NCI-H146 treated with DMSO at 0.1 percent for 48 hours (cell line): ENCODE measurements at regions not wholly inside any gene's neighbourhood (a gene's known extent, or its start where the extent isn't known, plus 50 kb on each side); places are given as distances from the start of the nearest gene placed in this dataset.

ENCODE experiments used
- DNase-seq: peaks from one replicate; lab custom pipeline; 2025; ENCODE audit not compliant: unreplicated experiment; lab: John Stamatoyannopoulos, UW

DNA sequence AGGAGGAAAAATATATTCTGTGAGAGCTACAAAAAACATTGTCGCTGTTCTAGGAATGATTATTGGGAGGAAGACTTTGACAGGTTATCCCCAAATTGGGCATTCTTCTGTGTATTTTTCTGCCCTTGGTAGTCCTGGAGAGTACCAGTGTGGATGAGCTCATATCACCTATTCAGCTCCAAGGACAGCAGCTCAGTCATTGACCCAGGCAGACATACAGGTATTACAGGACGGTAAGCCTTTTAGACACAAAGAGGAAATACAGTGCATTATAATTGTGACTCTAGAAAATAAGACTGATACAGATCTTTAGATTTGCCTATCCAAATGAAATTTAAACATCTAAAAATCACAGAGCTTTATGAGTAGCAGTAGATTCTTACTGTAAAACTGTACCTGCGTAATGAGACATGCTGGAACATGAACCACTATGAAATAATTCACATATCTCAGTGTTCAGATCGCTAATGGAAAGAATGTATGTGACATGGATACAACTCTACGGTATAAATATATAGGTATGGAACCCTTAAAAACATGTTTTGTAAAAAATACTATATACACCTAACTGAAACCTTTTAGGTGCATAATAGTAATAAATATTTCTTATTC is 56.0 kb downstream of the PLK2 start:
- DNase-seq = no peak

DNA sequence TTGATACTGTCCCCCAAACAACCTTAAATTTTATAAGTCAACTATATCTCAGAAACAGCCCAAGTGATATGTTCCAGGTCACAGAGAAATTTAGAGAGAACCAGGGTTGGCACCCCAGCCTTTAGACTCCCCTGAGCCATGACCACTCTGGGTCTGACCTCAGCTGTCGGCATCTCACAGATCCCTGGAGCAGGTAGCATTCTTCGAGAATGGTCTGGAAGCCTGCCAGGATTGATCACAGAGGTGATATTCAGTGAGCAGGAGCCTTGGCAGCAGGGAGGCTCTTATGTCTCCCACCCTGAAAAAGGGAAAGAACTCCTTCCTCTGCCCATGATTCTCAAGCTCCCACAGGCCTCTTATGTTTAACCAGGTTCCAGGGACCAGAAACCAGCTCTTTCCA is 58.2 kb downstream of the PLK2 start:
- DNase-seq = no peak

DNA sequence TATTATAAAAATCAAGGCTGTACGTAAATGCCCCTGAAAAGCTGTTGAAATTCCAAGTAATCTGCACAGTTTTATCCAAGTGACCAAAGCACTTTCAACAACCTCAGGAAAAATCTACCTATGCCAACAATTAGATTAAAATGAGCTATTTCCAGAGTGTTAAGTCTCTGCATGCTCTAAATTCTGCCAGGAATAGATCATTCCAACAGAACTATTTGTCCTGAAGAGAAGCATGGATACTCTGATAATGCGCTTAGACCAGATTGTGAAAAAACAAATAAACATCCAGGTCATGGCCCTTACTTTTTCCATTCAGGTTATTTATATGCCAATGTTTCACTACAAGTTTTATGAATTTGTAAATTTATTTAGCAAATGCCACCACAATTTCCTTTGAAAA is 59.1 kb downstream of the PLK2 start:
- no peak for DNase-seq

DNA sequence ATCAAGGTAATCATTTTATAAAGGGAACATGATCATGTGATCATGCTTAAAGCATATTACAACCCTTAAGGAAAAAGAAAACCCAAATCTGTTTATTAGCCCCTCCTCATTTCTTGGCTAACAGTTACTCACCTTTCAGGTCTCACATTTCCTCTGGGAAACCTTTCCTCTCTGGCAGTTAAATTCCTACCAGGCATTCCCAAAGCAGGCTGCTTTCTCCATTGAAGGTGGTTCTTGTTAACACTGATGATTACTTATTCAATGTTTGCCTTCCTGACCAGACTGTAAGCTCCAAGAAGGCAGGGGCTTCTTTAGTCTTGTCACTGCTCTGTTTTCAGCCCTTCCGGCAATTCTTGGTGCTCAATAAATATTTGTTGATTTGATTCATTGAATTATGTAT is 59.9 kb downstream of the PLK2 start:
- DNase-seq = no peak

DNA sequence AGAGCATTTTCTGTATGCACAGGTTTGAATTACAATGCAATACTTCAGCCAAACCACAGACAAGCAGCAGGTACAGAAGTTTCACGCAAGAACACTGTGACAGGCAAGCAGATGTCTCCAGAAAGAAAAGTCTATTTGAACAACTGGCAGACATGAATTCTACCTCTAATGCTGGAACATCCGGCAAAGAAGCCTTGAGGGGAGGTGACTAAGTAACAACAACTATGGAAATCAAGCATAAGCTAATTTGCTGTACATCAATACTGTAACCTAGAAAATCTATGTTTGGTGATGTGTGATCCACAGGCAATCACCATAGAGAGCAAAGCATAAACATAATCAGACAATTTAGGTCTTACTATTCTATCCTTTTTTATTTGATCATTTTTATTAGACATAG is 65.5 kb downstream of the PLK2 start:
- DNase-seq = no peak

DNA sequence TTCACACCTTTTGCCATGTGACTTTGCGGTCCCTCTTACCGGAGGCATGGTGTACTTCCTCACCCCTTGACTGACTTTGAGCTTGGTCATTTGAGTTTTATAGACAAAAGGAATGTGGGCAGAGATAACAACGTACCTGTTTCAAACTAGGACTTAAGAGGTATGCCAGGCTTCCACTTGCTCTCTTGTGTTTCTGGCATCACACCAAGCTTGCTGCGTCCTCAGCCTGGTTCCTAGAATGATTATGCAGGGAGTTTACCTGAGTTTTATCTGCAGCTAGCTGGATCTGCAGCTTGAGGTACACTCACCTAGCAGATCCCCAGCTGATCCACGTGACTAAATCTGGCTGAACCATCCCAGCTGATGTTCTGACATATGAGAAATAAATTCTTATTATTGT is 66.2 kb downstream of the PLK2 start:
- no peak for DNase-seq

DNA sequence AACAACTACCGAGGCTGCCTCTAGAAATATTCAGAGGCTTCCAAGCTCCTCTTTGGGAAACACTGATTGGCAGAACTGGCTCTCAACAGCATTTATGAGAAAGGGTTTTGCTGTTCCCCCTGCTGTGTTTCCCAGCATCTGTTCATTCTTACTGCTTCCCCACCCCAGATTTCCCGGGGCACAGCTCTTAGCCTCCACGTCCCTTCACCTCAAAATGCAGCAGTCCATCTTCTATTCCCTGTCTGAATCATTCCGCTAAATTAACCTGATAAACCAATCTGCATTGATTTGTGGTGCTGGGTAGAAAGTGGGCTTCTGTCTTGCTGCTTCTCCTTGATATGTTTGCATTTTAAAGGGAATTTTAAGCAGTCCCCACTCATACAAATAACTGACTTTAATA is 67.4 kb downstream of the PLK2 start:
- no peak for DNase-seq

DNA sequence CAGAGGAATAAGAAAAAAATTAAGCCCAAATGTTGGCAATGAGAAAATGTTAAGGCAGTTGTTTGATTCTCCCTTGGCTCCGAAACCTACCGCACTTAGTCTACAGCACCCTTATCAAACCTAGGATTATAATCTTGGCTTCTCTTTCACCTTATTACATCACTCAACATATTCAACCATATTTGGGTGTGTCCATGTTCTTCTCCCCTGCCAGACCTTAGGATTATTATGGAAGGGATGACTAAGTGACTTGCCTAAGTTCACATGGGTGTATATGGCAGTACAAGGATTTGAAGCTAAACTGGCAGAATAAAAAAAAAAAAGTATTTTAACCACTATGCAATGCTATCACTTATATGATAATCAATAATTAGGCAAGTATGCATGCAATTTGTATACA is 76.4 kb downstream of the PLK2 start:
- DNase-seq = no peak

DNA sequence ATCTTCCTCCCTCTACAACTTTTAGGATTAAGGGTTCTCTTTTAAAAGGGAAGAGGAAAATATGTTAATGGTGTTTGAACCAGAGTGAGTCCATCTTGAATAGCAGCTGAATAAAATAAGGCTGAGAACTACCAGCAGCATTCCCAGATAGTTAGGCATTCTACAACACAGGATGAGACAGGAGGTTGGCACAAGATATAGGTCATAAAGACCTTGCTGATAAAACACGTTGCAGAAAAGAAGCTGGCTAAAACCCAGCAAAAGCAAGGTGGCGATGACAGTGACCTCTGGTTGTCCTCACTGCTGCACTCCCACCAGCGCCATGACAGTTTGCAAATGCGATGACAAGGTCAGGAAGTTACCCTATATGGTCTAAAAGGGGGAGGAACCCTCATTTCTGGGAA is 77.8 kb downstream of the PLK2 start:
- DNase-seq = no peak

DNA sequence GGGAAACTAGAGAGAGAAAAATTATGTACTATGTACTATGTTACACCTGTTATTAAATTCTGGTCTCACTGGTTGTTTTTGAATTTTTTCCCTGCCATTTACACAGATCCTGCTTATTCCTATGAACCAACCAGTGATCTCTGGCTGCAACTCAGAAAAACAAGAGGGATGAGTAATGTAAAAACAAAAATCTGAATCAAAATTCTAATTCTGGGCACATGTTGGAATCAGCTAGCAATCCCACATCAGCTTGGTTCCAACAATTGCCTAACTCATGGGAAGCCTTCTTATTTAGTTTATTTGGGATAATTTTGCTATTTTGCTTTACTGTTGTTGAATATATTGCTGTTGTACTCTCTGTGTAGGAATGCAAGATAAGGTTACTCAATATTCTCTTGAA is 78.3 kb downstream of the PLK2 start:
- DNase-seq = no peak

DNA sequence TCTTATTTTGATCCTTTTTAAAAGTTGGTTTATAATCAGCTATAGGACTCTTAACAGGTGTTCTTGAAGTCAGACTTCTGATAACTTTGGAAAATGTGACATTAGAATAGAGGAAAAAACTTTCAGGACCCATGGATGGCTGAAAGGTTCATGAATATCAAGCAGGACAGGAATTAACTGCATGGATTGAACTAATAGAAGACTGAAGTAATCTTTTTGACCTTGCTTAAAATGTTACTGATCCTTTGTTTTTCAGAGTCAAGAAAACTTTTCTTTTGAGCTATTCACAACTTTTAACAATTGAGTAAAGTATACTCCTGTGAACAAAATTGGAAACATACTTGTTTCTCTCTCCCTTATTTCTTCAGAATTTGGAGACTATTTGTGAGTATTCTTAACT is 79.2 kb downstream of the PLK2 start:
- DNase-seq = no peak

DNA sequence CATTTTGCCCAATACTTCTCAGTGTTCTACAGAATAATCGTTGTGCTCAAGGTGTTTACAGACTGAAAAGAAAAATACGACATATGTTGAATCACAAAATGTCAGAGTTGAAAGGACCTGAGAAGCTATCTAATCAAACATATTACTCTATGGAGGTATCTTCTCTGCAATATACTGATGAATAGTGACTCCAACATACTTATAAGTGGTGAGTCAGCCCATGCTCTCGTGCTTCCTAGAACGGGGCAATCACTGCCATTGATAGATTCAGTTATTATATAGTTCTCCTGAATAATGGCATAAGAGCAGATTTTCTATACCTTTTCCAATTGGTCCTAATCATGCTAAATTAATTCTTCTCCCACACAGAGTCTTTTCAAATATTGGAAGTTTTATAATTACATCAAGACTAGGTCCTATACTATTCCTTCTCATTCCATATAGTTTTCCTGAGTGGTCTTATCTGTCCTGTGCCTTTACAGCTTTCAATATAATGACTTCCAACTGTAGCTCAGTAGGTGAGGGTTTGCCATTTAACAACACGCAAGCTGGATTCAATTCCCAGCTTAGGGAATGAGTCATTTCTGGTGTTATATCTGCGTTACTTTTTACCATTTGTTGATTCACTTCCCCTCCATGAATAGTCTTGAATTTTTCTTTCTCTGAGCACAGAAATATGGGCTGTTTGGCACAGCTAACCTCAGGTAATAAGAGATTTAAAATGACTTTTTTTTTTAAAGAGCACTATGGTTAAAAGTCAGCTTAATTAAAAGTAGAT is 81.1 kb downstream of the PLK2 start:
- no peak for DNase-seq

DNA sequence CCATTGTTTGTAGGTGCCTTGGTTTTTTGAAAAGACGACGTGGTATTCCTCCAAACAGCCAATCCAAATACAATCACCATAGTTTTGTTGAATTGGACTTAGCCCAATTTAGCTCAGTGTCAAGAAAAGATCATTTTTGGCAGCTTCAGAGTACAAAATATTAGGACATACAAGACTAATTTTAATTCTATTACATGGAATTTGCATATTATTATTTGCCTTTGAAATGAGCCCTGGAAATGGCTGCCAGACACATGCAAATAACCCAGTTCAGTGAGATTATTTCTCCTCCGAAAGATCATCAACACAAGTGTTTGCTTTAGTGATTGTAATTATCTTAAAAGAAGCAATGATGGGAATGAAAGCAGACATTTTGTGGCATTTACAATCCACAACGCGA is 89.3 kb downstream of the PLK2 start:
- DNase-seq = no peak

DNA sequence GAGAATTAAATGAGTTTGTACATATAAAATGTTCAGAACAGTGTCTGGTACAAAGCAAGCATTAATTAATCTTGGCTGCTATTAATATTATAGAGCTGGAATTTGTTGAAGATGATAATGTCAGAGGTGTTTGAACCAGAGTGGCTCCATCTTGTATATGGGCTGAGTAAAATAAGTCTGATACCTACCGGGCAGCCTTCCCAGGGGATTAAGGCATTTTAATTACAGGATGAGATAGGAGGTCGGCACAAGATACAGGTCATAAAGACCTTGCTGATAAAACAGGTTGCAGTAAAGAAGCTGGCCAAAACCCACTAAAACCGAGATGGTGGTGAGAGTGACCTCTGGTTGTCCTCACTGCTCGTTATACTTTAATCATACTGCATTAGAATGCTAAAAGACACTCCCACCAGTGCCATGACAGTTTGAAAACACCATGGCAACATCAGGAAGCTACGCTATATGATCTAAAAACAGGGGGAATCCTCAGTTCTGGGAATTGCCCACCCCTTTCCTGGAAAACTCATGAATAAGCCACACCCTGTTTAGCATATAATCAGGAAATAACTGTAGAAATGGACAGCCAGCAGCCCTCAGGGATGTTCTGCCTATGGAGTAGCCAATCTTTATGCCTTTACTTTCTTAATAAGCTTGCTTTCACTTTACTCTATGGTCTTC is 90.2 kb downstream of the PLK2 start:
- DNase-seq = no peak

DNA sequence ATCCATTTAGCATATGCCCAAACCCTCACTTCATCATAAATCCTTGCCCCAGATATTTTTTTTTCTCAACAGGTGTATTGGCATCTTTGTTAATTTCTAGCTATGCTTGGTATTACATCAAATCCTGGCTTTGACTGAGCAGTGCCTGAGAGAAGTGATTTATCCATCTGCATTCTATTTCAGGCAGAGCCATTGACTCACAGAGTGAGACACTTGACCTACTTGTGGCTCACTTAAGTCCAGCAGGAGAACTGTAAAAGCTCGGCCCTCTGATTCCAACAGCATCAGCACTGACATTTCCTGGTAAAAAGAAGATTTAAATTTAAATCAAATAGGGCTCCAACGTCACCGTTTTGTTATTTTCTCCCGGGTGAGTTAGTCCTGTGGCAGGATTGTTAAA is 93.4 kb downstream of the PLK2 start:
- DNase-seq = no peak

DNA sequence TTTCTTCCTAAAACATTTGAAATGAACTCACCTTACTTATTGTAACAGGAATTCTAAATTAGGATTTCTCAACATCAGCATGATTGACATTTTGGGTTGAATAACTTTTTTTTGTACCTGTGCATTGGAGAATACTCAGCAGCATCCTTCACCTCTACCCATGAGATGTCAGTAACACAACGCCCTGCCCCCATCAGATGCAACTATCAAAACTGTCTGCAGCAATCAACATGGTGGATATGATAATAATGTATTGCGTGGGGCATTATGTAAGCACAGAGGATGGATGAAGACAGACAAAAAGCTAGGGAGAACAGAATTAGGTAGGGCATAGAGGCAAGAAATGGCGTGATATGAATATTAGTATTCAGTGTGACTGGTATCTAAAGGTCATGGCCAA is 94.1 kb downstream of the PLK2 start:
- DNase-seq = no peak

DNA sequence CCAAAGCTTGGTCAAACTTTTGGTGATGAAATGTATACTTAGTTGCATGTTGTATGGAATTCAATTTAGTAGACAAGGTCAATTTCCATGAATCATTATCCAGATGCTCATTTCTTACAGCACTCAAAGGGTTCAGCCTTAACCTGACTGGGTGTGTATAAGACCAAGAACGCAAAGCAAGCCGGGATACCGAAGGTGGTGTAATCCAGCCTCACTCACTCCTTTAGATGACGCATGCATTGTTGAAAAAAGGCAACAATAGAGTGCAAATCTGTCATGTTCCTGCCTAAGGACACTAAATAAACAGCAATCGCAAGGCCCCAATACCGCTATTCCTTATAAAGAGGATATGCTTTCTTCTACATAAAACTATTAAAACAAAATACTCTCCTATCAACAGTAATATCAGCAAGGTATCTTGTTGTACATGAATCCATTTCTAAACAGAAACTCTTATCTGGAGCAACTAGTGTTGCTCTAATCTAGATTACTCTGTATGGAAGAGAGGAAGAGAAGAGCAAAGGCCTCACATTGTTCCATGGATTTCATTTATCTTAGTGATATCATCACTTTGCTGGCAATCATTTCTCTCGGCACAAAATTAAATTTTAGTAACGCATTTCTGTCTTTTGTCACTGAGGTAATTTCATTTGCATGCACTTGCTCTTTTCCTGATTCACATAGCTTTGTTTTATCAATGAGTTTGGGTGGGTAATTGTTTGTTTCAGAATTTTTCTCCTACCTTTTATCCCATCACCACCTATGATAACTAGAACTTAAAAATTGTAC is 96.2 kb downstream of the PLK2 start:
- no peak for DNase-seq

DNA sequence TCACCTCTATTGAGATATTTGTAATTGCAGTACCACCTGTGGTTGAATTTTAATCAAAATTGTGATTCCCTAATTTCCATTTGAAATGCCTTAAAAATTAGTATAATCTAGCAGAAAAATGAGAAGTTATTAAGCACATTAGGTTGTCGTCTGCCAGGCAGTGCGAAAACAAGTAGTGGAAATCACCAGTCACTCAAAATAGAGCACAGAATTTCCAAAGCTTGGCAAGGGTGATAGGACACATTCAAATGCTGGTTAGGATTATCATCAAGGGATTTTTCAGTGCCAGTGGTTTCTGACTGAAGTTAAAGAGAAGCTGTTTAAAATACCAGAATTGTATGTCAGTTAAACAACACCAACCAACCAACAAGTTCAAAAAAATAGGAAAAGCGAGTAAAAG is 97.8 kb downstream of the PLK2 start:
- DNase-seq = no peak

DNA sequence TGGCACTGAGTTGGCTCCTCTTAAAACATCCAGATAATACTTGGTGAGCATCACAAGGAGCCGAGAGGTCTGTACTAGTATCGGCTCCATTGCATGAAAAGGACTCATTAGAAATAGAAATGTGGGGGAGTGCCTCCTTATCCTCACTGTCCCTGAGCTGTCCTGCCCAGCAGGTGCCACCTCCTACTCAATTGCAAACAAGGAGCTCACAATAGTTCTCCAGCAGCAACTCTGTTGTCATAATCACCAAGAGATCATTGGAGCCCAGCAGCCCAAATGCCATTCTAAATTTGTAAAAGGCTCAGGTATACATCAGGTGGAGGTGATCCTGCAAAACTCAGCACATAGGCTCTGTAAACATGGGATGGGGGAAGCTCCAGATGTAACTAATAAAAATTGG is 99.1 kb downstream of the PLK2 start:
- peak; percentile 23 for DNase-seq

DNA sequence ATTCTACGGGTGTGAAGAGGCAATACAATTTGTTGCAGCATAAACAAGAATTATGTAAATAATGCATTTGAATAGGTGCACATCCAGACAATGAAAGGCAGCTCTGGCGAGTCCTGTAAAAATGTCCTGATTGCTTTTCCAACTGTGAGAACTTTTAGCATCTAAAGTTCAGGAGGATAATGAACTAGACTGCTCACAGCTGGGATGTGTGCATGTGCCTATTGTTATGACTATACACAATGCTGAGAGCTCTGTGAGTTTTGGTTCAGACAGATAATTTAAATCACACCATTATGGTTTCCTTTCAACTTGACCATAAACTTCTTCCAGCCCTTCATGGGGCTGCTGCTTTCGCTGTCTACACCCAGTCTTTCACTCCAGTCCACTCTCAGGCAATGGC is 99.9 kb downstream of the PLK2 start:
- no peak for DNase-seq

DNA sequence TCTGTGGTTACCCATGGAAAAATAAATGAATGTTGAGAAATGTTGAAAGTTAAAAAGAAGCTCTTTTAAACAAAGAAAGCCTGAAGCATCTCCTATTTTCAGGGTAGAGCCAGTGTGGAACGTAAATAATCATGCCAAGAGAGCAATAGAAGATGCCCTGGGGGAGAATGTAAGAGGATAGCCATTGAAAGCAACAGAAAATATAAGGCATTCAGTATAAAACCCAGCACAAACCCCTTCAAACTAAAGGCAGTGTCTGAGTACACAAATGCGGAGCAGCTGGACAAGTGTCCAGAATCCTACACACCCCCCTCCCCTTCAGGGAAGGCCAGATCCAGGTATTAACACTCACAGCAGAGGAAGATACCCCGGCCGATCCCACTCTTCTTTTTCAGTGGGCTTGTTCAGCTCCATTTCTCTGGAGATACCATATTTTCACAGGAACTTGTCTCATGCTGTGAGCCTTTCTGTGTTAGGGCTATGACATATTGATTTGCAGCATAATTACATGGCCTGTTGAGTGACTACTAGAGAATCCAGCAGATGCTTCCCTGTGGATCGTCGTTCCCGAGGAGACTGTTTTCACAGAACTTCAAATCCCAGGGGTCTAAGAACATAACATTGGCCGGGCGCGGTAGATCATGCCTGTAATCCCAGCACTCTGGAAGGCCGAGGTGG is 101.2 kb downstream of the PLK2 start:
- peak; percentile 53 for DNase-seq
